ENCODE measurements at regions not wholly inside any gene's neighbourhood (a gene's known extent, or its start where the extent isn't known, plus 50 kb on each side); places are given as distances from the start of the nearest gene placed in this dataset.
A peak's percentile ranks its signal among the peaks of the same experiment; 100 is the strongest.
"Not testable (repeated sequence)": the region's sequence is repeated elsewhere in the genome, so short reads cannot be mapped to it uniquely, and the experiment has no call there.

- Mint-ChIP-seq H3K27me3 (ENCODE audit: low read depth) (peaks cover 11% of the 10 kb centered on the region), H3K4me3 (no peak overlapping the region), H3K27ac (no peak overlapping the region), H3K4me1 (ENCODE audit: low read depth) (no peaks in the 10 kb centered on the region), H3K36me3 (ENCODE audit: low read depth) (no peaks in the 10 kb centered on the region), H3K9me3 (no peaks in the 10 kb centered on the region)
Observed at GRCh38 chr13:21246761-21247452, 70.4 kb downstream of the MRPL57 start.

DNA sequence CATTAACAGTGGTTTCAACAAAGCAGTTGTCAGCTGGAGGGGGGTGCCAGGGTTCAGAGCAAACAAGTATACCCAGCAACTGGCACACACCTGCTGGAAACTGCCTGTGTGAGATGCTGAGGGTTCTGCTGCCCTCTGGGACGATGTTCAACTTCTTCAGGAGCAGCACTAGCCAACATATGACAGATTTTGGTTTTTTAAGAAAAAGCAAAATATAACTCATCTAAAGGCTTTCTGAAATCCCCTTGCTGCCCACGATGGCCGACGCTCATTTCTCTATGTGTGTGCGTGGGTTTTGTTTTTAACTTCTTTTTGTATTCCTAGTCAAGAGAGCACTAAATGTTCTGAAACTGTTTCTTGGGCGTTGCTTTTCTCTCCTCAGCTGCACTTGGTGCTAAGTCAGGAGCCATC, 79.9 kb downstream of the MRPL57 start:
- H3K4me1 Mint-ChIP-seq (ENCODE audit: low read depth): peaks cover 6% of the 10 kb centered on the region
- H3K9me3 Mint-ChIP-seq: no peaks in the 10 kb centered on the region
- peak overlapping the region; percentile 8 for H3K4me3 Mint-ChIP-seq
- peaks cover 11% of the 10 kb centered on the region for H3K27me3 Mint-ChIP-seq (ENCODE audit: low read depth)
- peak overlapping the region; percentile 52 for H3K27ac Mint-ChIP-seq
- H3K36me3 Mint-ChIP-seq (ENCODE audit: low read depth): no peaks in the 10 kb centered on the region

DNA sequence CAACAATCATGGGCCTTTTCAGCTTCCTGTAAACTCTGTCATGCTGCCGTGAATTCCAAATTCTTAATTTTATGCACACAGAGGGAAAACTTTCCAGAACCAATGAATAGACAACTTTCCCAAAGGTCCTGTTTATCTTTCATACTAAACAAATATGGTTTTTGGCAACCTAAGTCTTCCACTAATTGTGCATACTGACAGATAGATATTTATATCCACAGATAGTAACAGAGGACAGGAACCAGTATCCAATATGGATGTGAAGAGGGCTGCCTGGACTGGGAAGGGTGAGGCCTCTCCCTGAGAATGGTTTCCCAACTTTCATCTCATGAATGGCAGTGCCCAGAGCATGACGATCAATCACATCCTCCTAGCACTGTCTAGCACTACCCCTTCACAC, 80.4 kb downstream of the MRPL57 start:
- Mint-ChIP-seq H3K4me3 (no peak overlapping the region), H3K27ac (no peak overlapping the region), H3K9me3 (no peaks in the 10 kb centered on the region)

GRCh38 chr13:21259571-21260455, 83.4 kb downstream of the MRPL57 start:
- Mint-ChIP-seq H3K36me3 (ENCODE audit: low read depth) (no peaks in the 10 kb centered on the region), H3K27me3 (ENCODE audit: low read depth) (no peaks in the 10 kb centered on the region), H3K9me3 (no peaks in the 10 kb centered on the region), H3K4me3 (no peak overlapping the region), H3K4me1 (ENCODE audit: low read depth) (peaks cover 6% of the 10 kb centered on the region), H3K27ac (no peak overlapping the region)

More for the DNA sequence above, 80.4 kb downstream of the MRPL57 start:
- Mint-ChIP-seq H3K36me3 (ENCODE audit: low read depth) (no peaks in the 10 kb centered on the region), H3K27me3 (ENCODE audit: low read depth) (peaks cover 7% of the 10 kb centered on the region), H3K4me1 (ENCODE audit: low read depth) (peaks cover 6% of the 10 kb centered on the region)

- not testable (repeated sequence) for H3K9me3 Mint-ChIP-seq; H3K27ac Mint-ChIP-seq; H3K4me1 Mint-ChIP-seq (ENCODE audit: low read depth); H3K27me3 Mint-ChIP-seq (ENCODE audit: low read depth); H3K4me3 Mint-ChIP-seq; H3K36me3 Mint-ChIP-seq (ENCODE audit: low read depth)
Observed at GRCh38 chr13:21260561-21261290, 84.3 kb downstream of the MRPL57 start.

- H3K4me1 Mint-ChIP-seq (ENCODE audit: low read depth); H3K27me3 Mint-ChIP-seq (ENCODE audit: low read depth); H3K9me3 Mint-ChIP-seq; H3K36me3 Mint-ChIP-seq (ENCODE audit: low read depth); H3K27ac Mint-ChIP-seq; H3K4me3 Mint-ChIP-seq: not testable (repeated sequence)
Observed at GRCh38 chr13:21261487-21262216, 85.2 kb downstream of the MRPL57 start.

- H3K4me1 Mint-ChIP-seq (ENCODE audit: low read depth); H3K9me3 Mint-ChIP-seq; H3K4me3 Mint-ChIP-seq; H3K36me3 Mint-ChIP-seq (ENCODE audit: low read depth); H3K27me3 Mint-ChIP-seq (ENCODE audit: low read depth); H3K27ac Mint-ChIP-seq: not testable (repeated sequence)
Observed at GRCh38 chr13:21263909-21264308, 87.5 kb downstream of the MRPL57 start.

DNA sequence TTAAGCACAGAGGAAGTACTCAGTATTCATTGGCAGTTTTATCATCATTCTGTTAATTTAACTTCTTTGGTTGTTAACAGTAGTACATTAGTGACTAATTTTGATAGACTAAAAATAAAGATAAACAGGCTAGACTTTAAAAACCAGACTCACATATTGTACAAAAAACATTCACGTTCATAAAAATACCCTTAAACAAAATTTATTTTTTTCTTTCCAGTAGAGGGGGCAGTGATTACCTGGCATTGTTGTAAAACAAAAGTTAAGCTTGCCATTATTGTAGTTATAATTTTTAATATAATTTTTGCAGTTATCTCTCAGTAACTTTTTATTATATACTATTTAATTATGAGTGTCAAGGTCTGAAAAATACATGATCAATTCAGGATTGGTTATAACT, 92.0 kb downstream of the MRPL57 start:
- not testable (repeated sequence) for H3K4me3 Mint-ChIP-seq; H3K4me1 Mint-ChIP-seq (ENCODE audit: low read depth); H3K9me3 Mint-ChIP-seq; H3K36me3 Mint-ChIP-seq (ENCODE audit: low read depth); H3K27ac Mint-ChIP-seq; H3K27me3 Mint-ChIP-seq (ENCODE audit: low read depth)

- H3K4me3 Mint-ChIP-seq; H3K9me3 Mint-ChIP-seq; H3K4me1 Mint-ChIP-seq (ENCODE audit: low read depth); H3K27me3 Mint-ChIP-seq (ENCODE audit: low read depth); H3K27ac Mint-ChIP-seq; H3K36me3 Mint-ChIP-seq (ENCODE audit: low read depth): not testable (repeated sequence)
Observed at GRCh38 chr13:21272439-21272838, 96.0 kb downstream of the MRPL57 start.

DNA sequence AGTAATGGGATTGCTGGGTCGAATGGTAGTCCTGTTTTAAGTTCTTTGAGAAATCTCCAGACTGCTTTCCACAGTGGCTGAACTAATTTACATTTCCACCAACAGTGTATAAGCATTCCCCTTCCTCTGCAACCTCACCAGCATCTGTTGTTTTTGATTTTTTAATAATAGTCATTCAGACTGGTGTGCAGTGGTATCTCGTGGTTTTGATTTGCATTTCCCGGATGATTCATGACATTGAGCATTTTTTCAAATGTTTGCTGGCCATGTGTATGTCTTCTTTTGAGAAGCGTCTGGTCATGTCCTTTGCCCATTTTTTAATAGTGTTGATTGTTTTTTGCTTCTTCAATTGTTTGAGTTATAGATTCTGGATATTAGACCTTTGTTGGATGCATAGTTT, 98.0 kb downstream of the MRPL57 start:
- not testable (repeated sequence) for H3K27ac Mint-ChIP-seq; H3K4me1 Mint-ChIP-seq (ENCODE audit: low read depth); H3K4me3 Mint-ChIP-seq; H3K27me3 Mint-ChIP-seq (ENCODE audit: low read depth); H3K36me3 Mint-ChIP-seq (ENCODE audit: low read depth); H3K9me3 Mint-ChIP-seq

DNA sequence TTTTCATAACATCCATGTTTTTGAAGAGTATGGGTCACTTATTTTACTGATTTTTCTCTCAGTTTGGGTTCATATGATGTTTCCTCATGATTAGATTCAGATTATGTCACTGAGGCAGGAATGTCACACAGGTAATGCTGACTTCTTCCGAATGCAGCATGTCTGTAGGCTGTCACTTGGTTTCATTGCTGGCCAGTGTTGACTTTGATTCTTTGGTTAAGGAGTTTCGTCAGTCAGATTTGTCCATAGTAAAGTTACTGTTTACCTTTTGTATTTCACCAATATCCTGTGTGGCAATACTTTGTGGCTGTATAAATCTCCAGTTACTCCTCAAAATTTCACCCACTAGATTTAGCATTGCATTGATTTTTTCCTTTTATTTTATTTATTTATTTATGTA, 105.6 kb downstream of the MRPL57 start:
- peaks cover 43% of the 10 kb centered on the region for H3K27me3 Mint-ChIP-seq (ENCODE audit: low read depth)
- no peaks in the 10 kb centered on the region for H3K9me3 Mint-ChIP-seq
- H3K4me1 Mint-ChIP-seq (ENCODE audit: low read depth): no peaks in the 10 kb centered on the region
- no peaks in the 10 kb centered on the region for H3K36me3 Mint-ChIP-seq (ENCODE audit: low read depth)
- H3K27ac Mint-ChIP-seq: no peak overlapping the region
- H3K4me3 Mint-ChIP-seq: no peak overlapping the region

- no peaks in the 10 kb centered on the region for H3K36me3 Mint-ChIP-seq (ENCODE audit: low read depth)
- no peak overlapping the region for H3K27ac Mint-ChIP-seq
- H3K4me1 Mint-ChIP-seq (ENCODE audit: low read depth): no peaks in the 10 kb centered on the region
- no peaks in the 10 kb centered on the region for H3K9me3 Mint-ChIP-seq
- peaks cover 28% of the 10 kb centered on the region for H3K27me3 Mint-ChIP-seq (ENCODE audit: low read depth)
- no peak overlapping the region for H3K4me3 Mint-ChIP-seq
Observed at GRCh38 chr13:21287331-21287907, 111.0 kb downstream of the MRPL57 start.

- H3K27ac Mint-ChIP-seq: no peak overlapping the region
- H3K9me3 Mint-ChIP-seq: no peaks in the 10 kb centered on the region
- H3K36me3 Mint-ChIP-seq (ENCODE audit: low read depth): no peaks in the 10 kb centered on the region
- no peaks in the 10 kb centered on the region for H3K4me1 Mint-ChIP-seq (ENCODE audit: low read depth)
- H3K4me3 Mint-ChIP-seq: no peak overlapping the region
- H3K27me3 Mint-ChIP-seq (ENCODE audit: low read depth): peaks cover 11% of the 10 kb centered on the region
Observed at GRCh38 chr13:21289475-21289874, 113.0 kb downstream of the MRPL57 start.

GRCh38 chr13:21290442-21291002, 114.1 kb downstream of the MRPL57 start:
- H3K4me3 Mint-ChIP-seq; H3K36me3 Mint-ChIP-seq (ENCODE audit: low read depth); H3K27ac Mint-ChIP-seq; H3K9me3 Mint-ChIP-seq; H3K4me1 Mint-ChIP-seq (ENCODE audit: low read depth); H3K27me3 Mint-ChIP-seq (ENCODE audit: low read depth): not testable (repeated sequence)
